Right lobe of liver (tissue), 6 donors: ENCODE measurements at regions not wholly inside any gene's neighbourhood (a gene's known extent, or its start where the extent isn't known, plus 50 kb on each side); places are given as distances from the start of the nearest gene placed in this dataset.

ENCODE experiments used
- ATAC-seq, 4 donors: fragments of 200-7000 bp; cut with Tn5 transposase; one replicate each; pipeline ENCODE4 v1.9.1; 2020; ENCODE audit warnings: mild to moderate bottlenecking in 4 of 4, moderate library complexity in 4 of 4
- DNase-seq, 3 donors: peaks; one replicate each; pipeline ENCODE4 v3.0.0-alpha.2; 2020
- H3K27ac ChIP-seq, 3 donors: fragments of 200-600 bp; one replicate each; pipeline ENCODE4 v1.8.0; 2022
- H3K27me3 ChIP-seq, 2 donors: fragments of 200-600 bp; one replicate each; pipeline ENCODE4 v1.8.0; 2022
- H3K36me3 ChIP-seq, 4 donors: fragments of 200-600 bp; sonication (generic) in 1 of 4; one replicate each; pipeline versions ENCODE4 v1.5.1 to v1.8.0; 2017 to 2022; ENCODE audit warnings: control low read depth in 1 of 4
- H3K4me1 ChIP-seq, 4 donors: fragments of 200-600 bp; sonication (generic) in 1 of 4; one replicate each; pipeline versions ENCODE4 v1.5.1 to v1.8.0; 2017 to 2022; ENCODE audit warnings: control low read depth in 1 of 4
- H3K4me3 ChIP-seq, 3 donors: fragments of 200-600 bp; one replicate each; pipeline ENCODE4 v1.8.0; 2022
- H3K9me3 ChIP-seq, 4 donors: fragments of 200-600 bp; sonication (generic) in 1 of 4; one replicate each; pipeline versions ENCODE4 v1.5.1 to v1.8.0; 2017 to 2022; ENCODE audit warnings: control low read depth in 1 of 4
- CTCF ChIP-seq, 4 donors: fragments of 200-600 bp in 3 of 4; fragments of 450-650 bp in 1 of 4; IDR thresholded peaks; one replicate each; pipeline versions ENCODE4 v1.5.1 to v1.8.0; 2016 to 2022; ENCODE audit warnings: antibody characterized with exemption in 4 of 4, mild to moderate bottlenecking in 2 of 4
- POLR2A ChIP-seq: fragments of 450-650 bp; IDR thresholded peaks from one replicate; pipeline ENCODE4 v1.6.1; 2017; ENCODE audit warnings: antibody characterized with exemption, mild to moderate bottlenecking
- WGBS: methylation state at CpG from one replicate; pipeline ENCODE4 v1.1.6; 2018; ENCODE audit warnings: low coverage, low lambda C conversion rate; ENCODE audit not compliant: insufficient coverage; ENCODE audit errors: missing lambda C conversion rate; 5-methylcytosine and 5-hydroxymethylcytosine counted together
- intact Hi-C, 2 donors: fragments of 100-400 bp; cut with DNase I; formaldehyde crosslinking; loops; one replicate each; pipeline versions ENCODE4 v1.11.2 to v1.14.1; 2022
- donor health status: DM: no; HTN: yes; CAD: no.
- donor health status: DM: no; HTN: no; CAD: no.
- donor health status: DM: no; HTN: no; CAD: no.
- donor health status: DM: no; HTN: yes; CAD: no.
- donor health status: DM: no; HTN: yes; CAD: no.

GRCh38 chr2:22729466-22729865 lies 655.5 kb upstream of the KLHL29 start:
- H3K36me3 ChIP-seq = no peaks in the 10 kb centered on the region
- intact Hi-C loops = no loop called here
- no peaks in the 10 kb centered on the region for H3K27me3 ChIP-seq
- TF ChIP-seq CTCF (IDR thresholded peaks at IDR 0.05) (no peak), POLR2A (no peak)
- 51% methylated on average over 5 of the region's 5 CpGs for WGBS
- H3K4me3 ChIP-seq = no peak overlapping the region
- DNase-seq (no peak), ATAC-seq (no peak)
- no peak overlapping the region for H3K27ac ChIP-seq
- no peaks in the 10 kb centered on the region for H3K9me3 ChIP-seq
- no peaks in the 10 kb centered on the region for H3K4me1 ChIP-seq

GRCh38 chr2:22734373-22735045 lies 650.5 kb upstream of the KLHL29 start:
- Histone ChIP-seq H3K4me3 (no peak overlapping the region), H3K36me3 (no peaks in the 10 kb centered on the region), H3K27me3 (no peaks in the 10 kb centered on the region), H3K27ac (no peak overlapping the region), H3K4me1 (no peaks in the 10 kb centered on the region), H3K9me3 (no peaks in the 10 kb centered on the region)
- intact Hi-C loops = no loop called here
- DNase-seq = no peak
- ATAC-seq = no peak
- no CpG with 5 or more reads among the region's 1 CpG for WGBS
- no peak for TF ChIP-seq CTCF (IDR thresholded peaks at IDR 0.05)
- no peak for TF ChIP-seq POLR2A

- Histone ChIP-seq H3K36me3 (no peaks in the 10 kb centered on the region), H3K4me3 (no peak overlapping the region), H3K27ac (no peak overlapping the region), H3K4me1 (no peaks in the 10 kb centered on the region), H3K9me3 (no peaks in the 10 kb centered on the region), H3K27me3 (no peaks in the 10 kb centered on the region)
- no peak for DNase-seq
- no peak for ATAC-seq
- WGBS = 34% methylated on average over 3 of the region's 3 CpGs
- intact Hi-C loops = no loop called here
- TF ChIP-seq POLR2A (no peak), CTCF (IDR thresholded peaks at IDR 0.05) (peak in 1 of 4 donors; percentile 12)
Measured at GRCh38 chr2:22737144-22737543, 647.8 kb upstream of the KLHL29 start.

GRCh38 chr2:22741216-22741615 lies 643.8 kb upstream of the KLHL29 start:
- whole genome bisulfite sequencing = 34% methylated on average over 3 of the region's 3 CpGs
- H3K27me3 ChIP-seq = no peaks in the 10 kb centered on the region
- no peaks in the 10 kb centered on the region for H3K36me3 ChIP-seq
- no peak overlapping the region for H3K27ac ChIP-seq
- DNase-seq (no peak), ATAC-seq (no peak)
- no peaks in the 10 kb centered on the region for H3K9me3 ChIP-seq
- no peak overlapping the region for H3K4me3 ChIP-seq
- intact Hi-C loops = no loop called here
- no peak for TF ChIP-seq POLR2A
- no peaks in the 10 kb centered on the region for H3K4me1 ChIP-seq

GRCh38 chr2:22748909-22749308 lies 636.1 kb upstream of the KLHL29 start:
- H3K27ac ChIP-seq = no peak overlapping the region
- no peaks in the 10 kb centered on the region for H3K9me3 ChIP-seq
- TF ChIP-seq POLR2A (no peak), CTCF (IDR thresholded peaks at IDR 0.05) (no peak)
- 43% methylated on average over 1 of the region's 1 CpG for WGBS
- DNase-seq (no peak), ATAC-seq (no peak)
- H3K4me1 ChIP-seq = no peaks in the 10 kb centered on the region
- no peaks in the 10 kb centered on the region for H3K36me3 ChIP-seq
- no peak overlapping the region for H3K4me3 ChIP-seq
- no peaks in the 10 kb centered on the region for H3K27me3 ChIP-seq
- intact Hi-C loops = no loop called here
